HepG2 (cell line): ENCODE measurements at regions not wholly inside any gene's neighbourhood (a gene's known extent, or its start where the extent isn't known, plus 50 kb on each side); places are given as distances from the start of the nearest gene placed in this dataset.

Experiments
- ATAC-seq: fragments of 200-7000 bp; cut with Tn5 transposase; 3 replicates; pipeline ENCODE4 v1.9.1; 2020; ENCODE audit warnings: mild to moderate bottlenecking, moderate library complexity
- BruUV-seq: library from RNA; stranded (reverse); fragments of 400-500 nt; replicated peaks from 2 replicates; lab custom pipeline; 2021; lab: Mats Ljungman, UMichigan
- CTCF ChIA-PET: fragments of 300-600 bp; formaldehyde crosslinking; extraction: SDS; loops from one replicate; lab custom pipeline; 2021; ENCODE audit warnings: low total read pairs, inconsistent platforms, low intra/inter-chr PET ratio; lab: Yijun Ruan, JAX
- POLR2A ChIA-PET: fragments of 350-600 bp; sonication (Branson Sonifier 250); formaldehyde crosslinking; loops from one replicate; lab custom pipeline; 2020; ENCODE audit warnings: antibody characterized with exemption, inconsistent platforms; lab: Yijun Ruan, JAX
- DNase-seq: peaks from one replicate; pipeline ENCODE4 v3.0.0-alpha.2; 2015; ENCODE audit warnings: low spot score
- FAIRE-seq: peaks from 3 replicates; lab custom pipeline; 2011; peaks lifted over from hg19 to GRCh38; lab: Jason Lieb, UNC
- H2AFZ ChIP-seq: one replicate; pipeline ENCODE4 v1.6.1; 2011; ENCODE audit warnings: low read length, inconsistent platforms
- H3K27ac ChIP-seq: fragments of 300-600 bp; 3 replicates; pipeline ENCODE4 v1.8.0; 2011; ENCODE audit warnings: mixed run types, mild to moderate bottlenecking, mixed read lengths, low read length, inconsistent platforms; ENCODE audit not compliant: insufficient read depth; ENCODE audit errors: extremely low read length
- H3K27me3 ChIP-seq, 2 experiments: fragments of 200-600 bp in 1 of 2; 2 replicates in 1 of 2; 3 replicates in 1 of 2; pipeline versions ENCODE4 v1.6.0 to v1.8.0; 2011; ENCODE audit warnings: low read length in 2 of 2, mild to moderate bottlenecking in 2 of 2, moderate library complexity in 2 of 2, inconsistent platforms in 1 of 2; ENCODE audit not compliant: insufficient read depth in 2 of 2, control insufficient read depth in 1 of 2
- H3K36me3 ChIP-seq, 2 experiments: fragments of 200-600 bp in 1 of 2; replicated peaks in 1 of 2; 2 replicates in 1 of 2; 3 replicates in 1 of 2; pipeline versions ENCODE4 v1.5.1 to v1.8.0; 2011; ENCODE audit warnings: low read length in 2 of 2, inconsistent platforms in 1 of 2; ENCODE audit not compliant: insufficient read depth in 2 of 2, control insufficient read depth in 1 of 2
- H3K4me1 ChIP-seq: 2 replicates; pipeline ENCODE4 v1.5.1; 2012; ENCODE audit warnings: low read length, inconsistent platforms; ENCODE audit not compliant: insufficient read depth
- H3K4me2 ChIP-seq: 2 replicates; pipeline ENCODE4 v1.6.0; 2011; ENCODE audit warnings: low read depth, low read length, inconsistent platforms
- H3K4me3 ChIP-seq, 3 experiments: fragments of 200-600 bp in 1 of 3; sonication (generic), shearing (Covaris generic) in 1 of 3; replicated peaks in 1 of 3; 2 replicates each; pipeline ENCODE4 v1.5.1; 2011 to 2016; ENCODE audit warnings: low read length in 3 of 3, inconsistent platforms in 2 of 3, low read depth in 2 of 3, mild to moderate bottlenecking in 2 of 3, control low read depth in 1 of 3, mixed read lengths in 1 of 3; ENCODE audit not compliant: insufficient read depth in 1 of 3
- H3K79me2 ChIP-seq: one replicate; pipeline ENCODE4 v1.6.1; 2011; ENCODE audit warnings: low read length, inconsistent platforms; ENCODE audit not compliant: insufficient read depth
- H3K9ac ChIP-seq: 2 replicates; pipeline ENCODE4 v1.6.0; 2011; ENCODE audit warnings: mild to moderate bottlenecking, low read depth, low read length, inconsistent platforms; ENCODE audit not compliant: insufficient read depth
- H3K9me3 ChIP-seq: 2 replicates; pipeline ENCODE4 v1.5.1; 2012; ENCODE audit warnings: mild to moderate bottlenecking, low read length
- H4K20me1 ChIP-seq: 2 replicates; pipeline ENCODE4 v1.6.0; 2011; ENCODE audit warnings: inconsistent platforms, mild to moderate bottlenecking, low read length, moderate library complexity; ENCODE audit not compliant: insufficient read depth
- AHR ChIP-seq: IDR thresholded peaks from 2 replicates; pipeline ENCODE4 v1.6.1; 2018; ENCODE audit warnings: missing genetic modification reagents, missing compliant biosample characterization
- BRD4 ChIP-seq: sonication (generic); formaldehyde crosslinking; IDR thresholded peaks from 2 replicates; pipeline ENCODE4 v1.4.0; 2020; ENCODE audit warnings: missing genetic modification reagents
- ETV5 ChIP-seq: IDR thresholded peaks from 2 replicates; pipeline ENCODE4 v1.6.1; 2018; ENCODE audit warnings: missing biosample characterization, missing genetic modification reagents, inconsistent platforms, borderline replicate concordance
- FOXP1 ChIP-seq, 2 experiments: fragments of 450-650 bp in 1 of 2; IDR thresholded peaks; 2 replicates each; pipeline ENCODE4 v1.6.1; 2017 to 2018; ENCODE audit warnings: antibody characterized with exemption in 1 of 2
- GPBP1L1 ChIP-seq: sonication (generic); formaldehyde crosslinking; IDR thresholded peaks from 2 replicates; pipeline ENCODE4 v1.5.0; 2020; ENCODE audit warnings: mild to moderate bottlenecking, missing genetic modification reagents
- GTF3A ChIP-seq: sonication (generic); formaldehyde crosslinking; conservative IDR thresholded peaks from 2 replicates; pipeline ENCODE4 v1.4.0; 2020; ENCODE audit warnings: mild to moderate bottlenecking, missing genetic modification reagents
- HDAC1 ChIP-seq: sonication (generic); formaldehyde crosslinking; IDR thresholded peaks from 2 replicates; pipeline ENCODE4 v1.5.1; 2020; ENCODE audit warnings: mild to moderate bottlenecking, missing genetic modification reagents
- JDP2 ChIP-seq: sonication (generic); formaldehyde crosslinking; IDR thresholded peaks from 2 replicates; pipeline ENCODE4 v1.8.1; 2022; ENCODE audit warnings: missing genetic modification reagents, borderline replicate concordance
- NFAT5 ChIP-seq: sonication (generic); formaldehyde crosslinking; IDR thresholded peaks from 2 replicates; pipeline ENCODE4 v1.4.0; 2020; ENCODE audit warnings: missing genetic modification reagents
- PAX8 ChIP-seq: sonication (generic); formaldehyde crosslinking; IDR thresholded peaks from 2 replicates; pipeline ENCODE4 v1.8.0; 2022; ENCODE audit warnings: mild to moderate bottlenecking, missing genetic modification reagents, borderline replicate concordance
- ZBTB42 ChIP-seq: sonication (generic); formaldehyde crosslinking; IDR thresholded peaks from 2 replicates; pipeline ENCODE4 v1.5.0; 2020; ENCODE audit warnings: mild to moderate bottlenecking, missing genetic modification reagents
- ZNF451 ChIP-seq: sonication (generic); formaldehyde crosslinking; IDR thresholded peaks from 2 replicates; pipeline ENCODE4 v1.5.0; 2020; ENCODE audit warnings: mild to moderate bottlenecking, missing genetic modification reagents
- ZNF510 ChIP-seq: sonication (generic); formaldehyde crosslinking; IDR thresholded peaks from 2 replicates; pipeline ENCODE4 v1.4.0; 2020; ENCODE audit warnings: low read depth, mild to moderate bottlenecking, missing genetic modification reagents
- ZNF749 ChIP-seq: sonication (generic); formaldehyde crosslinking; IDR thresholded peaks from 2 replicates; pipeline ENCODE4 v1.8.0; 2022; ENCODE audit warnings: mild to moderate bottlenecking, missing genetic modification reagents, moderate library complexity, borderline replicate concordance
- WGBS: methylation state at CpG from one replicate; pipeline ENCODE4 v1.1.6; 2017; ENCODE audit warnings: low lambda C conversion rate; 5-methylcytosine and 5-hydroxymethylcytosine counted together
- in situ Hi-C: cut with HindIII; loops from 2 replicates; pipeline ENCODE4 v1.10.0; 2017; ENCODE audit warnings: low pct_unique_long_range_greater_than_20kb; ENCODE audit not compliant: extremely low pct_ligation_motif_present
- intact Hi-C: fragments of 100-400 bp; cut with micrococcal nuclease; formaldehyde crosslinking; loops from one replicate; pipeline ENCODE4 v1.10.0; 2022; ENCODE audit not compliant: unreplicated experiment
- TF ChIP-seq, protein P1 (sequence below): sonication (generic); formaldehyde crosslinking; IDR thresholded peaks from 2 replicates; pipeline ENCODE4 v1.5.1; 2020; ENCODE audit warnings: missing genetic modification reagents, mild to moderate bottlenecking, borderline replicate concordance
- TF ChIP-seq, protein P2 (sequence below): sonication (generic); formaldehyde crosslinking; IDR thresholded peaks from 2 replicates; pipeline ENCODE4 v1.4.0; 2020; ENCODE audit warnings: missing genetic modification reagents, borderline replicate concordance

DNA sequence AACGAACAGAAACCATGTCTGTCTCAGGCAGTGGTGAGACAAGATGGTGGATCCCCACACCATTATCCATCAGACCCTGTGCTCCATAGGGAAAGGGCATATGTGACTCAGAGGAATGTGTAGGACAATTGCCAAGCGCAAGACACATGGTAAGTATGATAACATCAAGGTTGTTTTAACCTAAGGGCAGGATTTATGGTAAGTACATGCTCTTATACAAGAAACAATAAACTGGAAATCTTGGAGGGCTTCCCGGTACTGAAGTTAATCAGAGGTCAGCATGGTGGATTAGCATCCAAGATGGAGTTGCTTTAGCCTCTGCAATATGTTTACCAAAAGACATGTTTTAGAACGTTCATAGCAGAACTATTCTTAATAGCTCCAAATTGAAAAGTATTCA is 355.0 kb downstream of the PPP1R2C start (continued):
- TF ChIP-seq FOXP1 (IDR thresholded peaks at IDR 0.05) (no peak), FOXP1 (CRISPR knock-in tag; IDR thresholded peaks at IDR 0.05) (no peak), PAX8 (no peak), ETV5 (no peak), NFAT5 (CRISPR knock-in tag) (no peak), GTF3A (no peak)
- TF ChIP-seq, protein P1, sequence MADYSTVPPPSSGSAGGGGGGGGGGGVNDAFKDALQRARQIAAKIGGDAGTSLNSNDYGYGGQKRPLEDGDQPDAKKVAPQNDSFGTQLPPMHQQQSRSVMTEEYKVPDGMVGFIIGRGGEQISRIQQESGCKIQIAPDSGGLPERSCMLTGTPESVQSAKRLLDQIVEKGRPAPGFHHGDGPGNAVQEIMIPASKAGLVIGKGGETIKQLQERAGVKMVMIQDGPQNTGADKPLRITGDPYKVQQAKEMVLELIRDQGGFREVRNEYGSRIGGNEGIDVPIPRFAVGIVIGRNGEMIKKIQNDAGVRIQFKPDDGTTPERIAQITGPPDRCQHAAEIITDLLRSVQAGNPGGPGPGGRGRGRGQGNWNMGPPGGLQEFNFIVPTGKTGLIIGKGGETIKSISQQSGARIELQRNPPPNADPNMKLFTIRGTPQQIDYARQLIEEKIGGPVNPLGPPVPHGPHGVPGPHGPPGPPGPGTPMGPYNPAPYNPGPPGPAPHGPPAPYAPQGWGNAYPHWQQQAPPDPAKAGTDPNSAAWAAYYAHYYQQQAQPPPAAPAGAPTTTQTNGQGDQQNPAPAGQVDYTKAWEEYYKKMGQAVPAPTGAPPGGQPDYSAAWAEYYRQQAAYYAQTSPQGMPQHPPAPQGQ = no peak

- intact Hi-C loops (no loop called here), in situ Hi-C loops (no loop called here)
- Histone ChIP-seq H3K36me3 (no peaks in the 10 kb centered on the region), H2AFZ (no peak overlapping the region), H3K27ac (no peak overlapping the region), H3K9ac (no peak overlapping the region), H4K20me1 (no peaks in the 10 kb centered on the region), H3K79me2 (no peaks in the 10 kb centered on the region), H3K9me3 (no peaks in the 10 kb centered on the region), H3K4me2 (no peak overlapping the region), H3K4me3 (no peak overlapping the region), H3K27me3 (no peaks in the 10 kb centered on the region), H3K4me1 (no peaks in the 10 kb centered on the region)
- ChIA-PET CTCF (no interaction called here), POLR2A (no interaction called here)
- ATAC-seq = no peak
- no TSS peak for BruUV-seq
- FAIRE-seq = no peak
- WGBS = 22% methylated on average over 4 of the region's 4 CpGs
- TF ChIP-seq BRD4 (no peak), ZBTB42 (no peak), GPBP1L1 (CRISPR knock-in tag) (no peak), ZNF749 (CRISPR knock-in tag) (no peak), HDAC1 (CRISPR knock-in tag) (no peak), AHR (CRISPR knock-in tag) (no peak), ZNF451 (CRISPR knock-in tag) (no peak), ZNF510 (CRISPR knock-in tag) (no peak), JDP2 (CRISPR knock-in tag) (no peak)
- TF ChIP-seq, protein P2, sequence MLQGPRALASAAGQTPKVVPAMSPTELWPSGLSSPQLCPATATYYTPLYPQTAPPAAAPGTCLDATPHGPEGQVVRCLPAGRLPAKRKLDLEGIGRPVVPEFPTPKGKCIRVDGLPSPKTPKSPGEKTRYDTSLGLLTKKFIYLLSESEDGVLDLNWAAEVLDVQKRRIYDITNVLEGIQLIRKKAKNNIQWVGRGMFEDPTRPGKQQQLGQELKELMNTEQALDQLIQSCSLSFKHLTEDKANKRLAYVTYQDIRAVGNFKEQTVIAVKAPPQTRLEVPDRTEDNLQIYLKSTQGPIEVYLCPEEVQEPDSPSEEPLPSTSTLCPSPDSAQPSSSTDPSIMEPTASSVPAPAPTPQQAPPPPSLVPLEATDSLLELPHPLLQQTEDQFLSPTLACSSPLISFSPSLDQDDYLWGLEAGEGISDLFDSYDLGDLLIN (CRISPR knock-in tag) = no peak
- DNase-seq = no peak
These were observed 357.5 kb downstream of the PPP1R2C start for GRCh38 chrX:42420426-42420825.
